WTC11 (cell line): ENCODE measurements at regions not wholly inside any gene's neighbourhood (a gene's known extent, or its start where the extent isn't known, plus 50 kb on each side); places are given as distances from the start of the nearest gene placed in this dataset.

Experiments used
- ATAC-seq: fragments of 200-7000 bp; cut with Tn5 transposase; 2 replicates; pipeline ENCODE4 v1.10.0; 2021; ENCODE audit warnings: mild to moderate bottlenecking, moderate library complexity
- CTCF ChIA-PET: fragments of 300-600 bp; sonication (Branson Sonifier 250); formaldehyde crosslinking; loops from one replicate; lab custom pipeline; 2021; ENCODE audit warnings: antibody characterized with exemption; lab: Charles Lee
- POLR2A ChIA-PET: fragments of 350-600 bp; sonication (Branson Sonifier 250); formaldehyde crosslinking; loops from one replicate; lab custom pipeline; 2021; ENCODE audit warnings: antibody characterized with exemption; lab: Charles Lee
- DNase-seq: peaks from one replicate; pipeline ENCODE4 v3.0.0; 2021; ENCODE audit warnings: low spot score
- H3K27ac Mint-ChIP-seq: 2 replicates; pipeline ENCODE4 v1.8.0; 2021; ENCODE audit warnings: mixed read lengths
- H3K27me3 Mint-ChIP-seq: 2 replicates; pipeline ENCODE4 v1.8.0; 2021; ENCODE audit warnings: low read depth, mild to moderate bottlenecking, moderate library complexity, mixed read lengths
- H3K36me3 Mint-ChIP-seq: 2 replicates; pipeline ENCODE4 v1.8.0; 2021; ENCODE audit warnings: mixed read lengths
- H3K4me1 Mint-ChIP-seq: 2 replicates; pipeline ENCODE4 v1.8.0; 2022; ENCODE audit warnings: mixed read lengths
- H3K4me3 Mint-ChIP-seq: 2 replicates; pipeline ENCODE4 v1.8.0; 2021; ENCODE audit warnings: mild to moderate bottlenecking, moderate library complexity, mixed read lengths
- H3K9me3 Mint-ChIP-seq: 2 replicates; pipeline ENCODE4 v1.8.0; 2021; ENCODE audit warnings: mixed read lengths
- CREB1 ChIP-seq: sonication (generic); formaldehyde crosslinking; IDR thresholded peaks from 2 replicates; pipeline ENCODE4 v1.8.0; 2023; ENCODE audit warnings: mild to moderate bottlenecking, missing genetic modification reagents
- E2F4 ChIP-seq: sonication (generic); formaldehyde crosslinking; IDR thresholded peaks from 2 replicates; pipeline ENCODE4 v1.8.1; 2022; ENCODE audit warnings: low read depth, mild to moderate bottlenecking, moderate library complexity, missing genetic modification reagents, borderline replicate concordance
- EMX1 ChIP-seq: fragments of 250-450 bp; sonication (Bioruptor Pico); IDR thresholded peaks from 2 replicates; pipeline ENCODE4 v1.8.0; 2021; ENCODE audit warnings: mild to moderate bottlenecking
- ESRRA ChIP-seq: sonication (generic); formaldehyde crosslinking; IDR thresholded peaks from 2 replicates; pipeline ENCODE4 v1.8.1; 2022; ENCODE audit warnings: mild to moderate bottlenecking, missing genetic modification reagents, borderline replicate concordance
- ETV6 ChIP-seq: sonication (generic); formaldehyde crosslinking; IDR thresholded peaks from 2 replicates; pipeline ENCODE4 v1.8.1; 2022; ENCODE audit warnings: mild to moderate bottlenecking, missing genetic modification reagents
- FOXJ3 ChIP-seq: sonication (generic); formaldehyde crosslinking; IDR thresholded peaks from 2 replicates; pipeline ENCODE4 v1.9.0; 2021; ENCODE audit warnings: missing genetic modification reagents, mild to moderate bottlenecking, borderline replicate concordance
- HMGA2 ChIP-seq: fragments of 250-450 bp; sonication (Bioruptor Pico); IDR thresholded peaks from 2 replicates; pipeline ENCODE4 v1.4.0; 2021; ENCODE audit warnings: mild to moderate bottlenecking, moderate library complexity
- MXD4 ChIP-seq: fragments of 250-450 bp; sonication (Bioruptor Pico); IDR thresholded peaks from 2 replicates; pipeline ENCODE4 v1.8.0; 2021; ENCODE audit warnings: mild to moderate bottlenecking, moderate library complexity, borderline replicate concordance
- NR2C2 ChIP-seq: sonication (generic); formaldehyde crosslinking; IDR thresholded peaks from 2 replicates; pipeline ENCODE4 v1.8.0; 2022; ENCODE audit warnings: mild to moderate bottlenecking, missing genetic modification reagents
- PRDM15 ChIP-seq: sonication (generic); formaldehyde crosslinking; IDR thresholded peaks from 2 replicates; pipeline ENCODE4 v1.8.0; 2022; ENCODE audit warnings: missing genetic modification reagents
- SMAD4 ChIP-seq: sonication (generic); formaldehyde crosslinking; IDR thresholded peaks from 2 replicates; pipeline ENCODE4 v1.8.0; 2022; ENCODE audit warnings: mild to moderate bottlenecking, missing genetic modification reagents
- STAT6 ChIP-seq: sonication (generic); formaldehyde crosslinking; conservative IDR thresholded peaks from 2 replicates; pipeline ENCODE4 v1.8.1; 2023; ENCODE audit warnings: mild to moderate bottlenecking, low read depth, missing genetic modification reagents, moderate library complexity
- TEAD1 ChIP-seq: sonication (generic); formaldehyde crosslinking; IDR thresholded peaks from 2 replicates; pipeline ENCODE4 v1.8.0; 2022; ENCODE audit warnings: mild to moderate bottlenecking, missing genetic modification reagents
- USF2 ChIP-seq: sonication (generic); formaldehyde crosslinking; IDR thresholded peaks from 2 replicates; pipeline ENCODE4 v1.8.1; 2023; ENCODE audit warnings: mild to moderate bottlenecking, missing genetic modification reagents, moderate library complexity
- ZNF219 ChIP-seq: sonication (generic); formaldehyde crosslinking; IDR thresholded peaks from 2 replicates; pipeline ENCODE4 v1.8.0; 2023; ENCODE audit warnings: missing genetic modification reagents, mild to moderate bottlenecking, borderline replicate concordance
- ZNF263 ChIP-seq: sonication (generic); formaldehyde crosslinking; IDR thresholded peaks from 2 replicates; pipeline ENCODE4 v1.8.1; 2022; ENCODE audit warnings: low read depth, mild to moderate bottlenecking, moderate library complexity, missing genetic modification reagents
- ZNF671 ChIP-seq: fragments of 250-450 bp; sonication (Bioruptor Pico); IDR thresholded peaks from 2 replicates; pipeline ENCODE4 v1.8.0; 2021; ENCODE audit warnings: mild to moderate bottlenecking
- TF ChIP-seq, protein P1 (sequence below): sonication (generic); formaldehyde crosslinking; IDR thresholded peaks from 2 replicates; pipeline ENCODE4 v1.8.0; 2022; ENCODE audit warnings: mild to moderate bottlenecking, missing genetic modification reagents
- TF ChIP-seq, protein P2 (sequence below): sonication (generic); formaldehyde crosslinking; conservative IDR thresholded peaks from 2 replicates; pipeline ENCODE4 v1.8.1; 2022; ENCODE audit warnings: mild to moderate bottlenecking, missing genetic modification reagents

DNA sequence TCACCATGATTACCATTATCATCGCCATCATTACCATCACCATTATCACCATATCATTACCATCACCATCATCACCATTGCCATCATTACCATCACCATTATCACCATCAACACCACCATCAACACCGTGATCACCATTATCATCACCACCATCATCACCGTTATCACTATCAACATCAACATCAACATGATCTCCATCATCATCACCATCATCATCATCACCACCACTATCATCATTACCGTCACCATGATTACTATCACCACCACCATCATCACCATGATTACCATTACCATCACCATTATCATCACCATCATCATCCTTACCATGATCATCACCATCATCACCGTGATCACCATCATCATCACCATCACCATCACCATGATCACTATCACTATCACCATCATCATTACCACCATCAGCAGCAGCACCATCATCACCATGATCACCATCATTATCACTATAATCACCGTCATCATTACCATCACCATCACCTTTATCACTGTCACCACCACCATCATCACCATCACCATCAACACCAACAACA is 753.7 kb downstream of the BRD1 start:
- Mint-ChIP-seq H3K27ac (no peak overlapping the region), H3K9me3 (no peaks in the 10 kb centered on the region; the same call in 1 of the 2 replicates), H3K4me3 (no peak overlapping the region), H3K4me1 (no peaks in the 10 kb centered on the region), H3K27me3 (no peaks in the 10 kb centered on the region; the same call in 1 of the 2 replicates), H3K36me3 (no peaks in the 10 kb centered on the region)
- TF ChIP-seq, protein P1, sequence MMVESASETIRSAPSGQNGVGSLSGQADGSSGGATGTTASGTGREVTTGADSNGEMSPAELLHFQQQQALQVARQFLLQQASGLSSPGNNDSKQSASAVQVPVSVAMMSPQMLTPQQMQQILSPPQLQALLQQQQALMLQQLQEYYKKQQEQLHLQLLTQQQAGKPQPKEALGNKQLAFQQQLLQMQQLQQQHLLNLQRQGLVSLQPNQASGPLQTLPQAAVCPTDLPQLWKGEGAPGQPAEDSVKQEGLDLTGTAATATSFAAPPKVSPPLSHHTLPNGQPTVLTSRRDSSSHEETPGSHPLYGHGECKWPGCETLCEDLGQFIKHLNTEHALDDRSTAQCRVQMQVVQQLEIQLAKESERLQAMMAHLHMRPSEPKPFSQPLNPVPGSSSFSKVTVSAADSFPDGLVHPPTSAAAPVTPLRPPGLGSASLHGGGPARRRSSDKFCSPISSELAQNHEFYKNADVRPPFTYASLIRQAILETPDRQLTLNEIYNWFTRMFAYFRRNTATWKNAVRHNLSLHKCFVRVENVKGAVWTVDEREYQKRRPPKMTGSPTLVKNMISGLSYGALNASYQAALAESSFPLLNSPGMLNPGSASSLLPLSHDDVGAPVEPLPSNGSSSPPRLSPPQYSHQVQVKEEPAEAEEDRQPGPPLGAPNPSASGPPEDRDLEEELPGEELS (CRISPR knock-in tag), result no peak
- TF ChIP-seq PRDM15 (no peak), NR2C2 (CRISPR knock-in tag) (no peak), ESRRA (CRISPR knock-in tag) (no peak), ZNF219 (no peak), ZNF263 (no peak), EMX1 (no peak), USF2 (no peak), CREB1 (CRISPR knock-in tag) (no peak), STAT6 (CRISPR knock-in tag) (no peak), E2F4 (CRISPR knock-in tag) (no peak), TEAD1 (CRISPR knock-in tag) (no peak), MXD4 (CRISPR knock-in tag) (no peak), ETV6 (CRISPR knock-in tag) (no peak), HMGA2 (no peak), FOXJ3 (no peak), SMAD4 (CRISPR knock-in tag) (no peak), ZNF671 (CRISPR knock-in tag) (no peak)
- TF ChIP-seq, protein P2, sequence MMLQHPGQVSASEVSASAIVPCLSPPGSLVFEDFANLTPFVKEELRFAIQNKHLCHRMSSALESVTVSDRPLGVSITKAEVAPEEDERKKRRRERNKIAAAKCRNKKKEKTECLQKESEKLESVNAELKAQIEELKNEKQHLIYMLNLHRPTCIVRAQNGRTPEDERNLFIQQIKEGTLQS (CRISPR knock-in tag), result no peak
- ChIA-PET CTCF (no interaction called here), POLR2A (no interaction called here)
- ATAC-seq (no peak), DNase-seq (no peak)
